Endothelial cell (in vitro differentiated cells): ENCODE measurements at regions not wholly inside any gene's neighbourhood (a gene's known extent, or its start where the extent isn't known, plus 50 kb on each side); places are given as distances from the start of the nearest gene placed in this dataset.
"Not testable (repeated sequence)": the region's sequence is repeated elsewhere in the genome, so short reads cannot be mapped to it uniquely, and the experiment has no call there.

ENCODE experiments used
- DNase-seq: peaks from one replicate; pipeline ENCODE4 v3.0.0; 2021; ENCODE audit warnings: low spot score
- H3K27ac Mint-ChIP-seq: one replicate; pipeline ENCODE4 v1.8.0; 2021; ENCODE audit warnings: mixed read lengths, inconsistent platforms; ENCODE audit not compliant: unreplicated experiment
- H3K27me3 Mint-ChIP-seq: one replicate; pipeline ENCODE4 v1.8.0; 2021; ENCODE audit warnings: mild to moderate bottlenecking, moderate library complexity, mixed read lengths, inconsistent platforms; ENCODE audit not compliant: unreplicated experiment
- H3K36me3 Mint-ChIP-seq: one replicate; pipeline ENCODE4 v1.8.0; 2021; ENCODE audit warnings: mild to moderate bottlenecking, low read depth, mixed read lengths, inconsistent platforms; ENCODE audit not compliant: unreplicated experiment
- H3K4me1 Mint-ChIP-seq: one replicate; pipeline ENCODE4 v1.8.0; 2021; ENCODE audit warnings: mild to moderate bottlenecking, mixed read lengths, inconsistent platforms; ENCODE audit not compliant: unreplicated experiment
- H3K4me3 Mint-ChIP-seq: one replicate; pipeline ENCODE4 v1.8.0; 2021; ENCODE audit warnings: mild to moderate bottlenecking, mixed read lengths, inconsistent platforms; ENCODE audit not compliant: unreplicated experiment
- H3K9me3 Mint-ChIP-seq: one replicate; pipeline ENCODE4 v1.8.0; 2021; ENCODE audit warnings: mixed read lengths, inconsistent platforms; ENCODE audit not compliant: unreplicated experiment
- TF ChIP-seq, protein P1 (sequence below): fragments of 200-600 bp; sonication (generic); IDR thresholded peaks from one replicate; pipeline ENCODE4 v1.5.0; 2021; ENCODE audit warnings: antibody characterized with exemption; ENCODE audit not compliant: unreplicated experiment

DNA sequence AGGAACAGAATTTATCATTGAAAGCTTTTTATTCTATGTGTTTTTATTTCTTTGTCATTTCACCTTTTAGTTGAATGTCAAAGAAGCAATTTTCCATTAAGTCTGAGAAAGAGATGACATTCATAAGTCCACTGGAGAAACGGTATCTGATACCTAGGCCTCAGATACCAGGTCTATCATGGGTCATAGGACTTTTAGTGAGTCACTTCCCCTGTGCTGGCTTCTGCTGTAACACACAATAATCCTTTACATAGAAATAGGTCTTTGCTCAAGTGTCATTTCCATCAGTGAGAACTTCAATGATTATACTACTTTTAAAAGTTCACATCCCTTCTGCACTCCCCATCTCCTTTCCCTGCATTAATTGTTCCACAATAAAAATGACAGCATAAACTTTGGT is 125.5 kb upstream of the ARMCX2 start:
- Mint-ChIP-seq H3K9me3 (no peaks in the 10 kb centered on the region), H3K4me1 (no peaks in the 10 kb centered on the region), H3K27ac (no peak overlapping the region), H3K36me3 (no peaks in the 10 kb centered on the region), H3K4me3 (no peak overlapping the region), H3K27me3 (no peaks in the 10 kb centered on the region)
- DNase-seq = no peak
- TF ChIP-seq, protein P1, sequence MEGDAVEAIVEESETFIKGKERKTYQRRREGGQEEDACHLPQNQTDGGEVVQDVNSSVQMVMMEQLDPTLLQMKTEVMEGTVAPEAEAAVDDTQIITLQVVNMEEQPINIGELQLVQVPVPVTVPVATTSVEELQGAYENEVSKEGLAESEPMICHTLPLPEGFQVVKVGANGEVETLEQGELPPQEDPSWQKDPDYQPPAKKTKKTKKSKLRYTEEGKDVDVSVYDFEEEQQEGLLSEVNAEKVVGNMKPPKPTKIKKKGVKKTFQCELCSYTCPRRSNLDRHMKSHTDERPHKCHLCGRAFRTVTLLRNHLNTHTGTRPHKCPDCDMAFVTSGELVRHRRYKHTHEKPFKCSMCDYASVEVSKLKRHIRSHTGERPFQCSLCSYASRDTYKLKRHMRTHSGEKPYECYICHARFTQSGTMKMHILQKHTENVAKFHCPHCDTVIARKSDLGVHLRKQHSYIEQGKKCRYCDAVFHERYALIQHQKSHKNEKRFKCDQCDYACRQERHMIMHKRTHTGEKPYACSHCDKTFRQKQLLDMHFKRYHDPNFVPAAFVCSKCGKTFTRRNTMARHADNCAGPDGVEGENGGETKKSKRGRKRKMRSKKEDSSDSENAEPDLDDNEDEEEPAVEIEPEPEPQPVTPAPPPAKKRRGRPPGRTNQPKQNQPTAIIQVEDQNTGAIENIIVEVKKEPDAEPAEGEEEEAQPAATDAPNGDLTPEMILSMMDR = no peak

DNA sequence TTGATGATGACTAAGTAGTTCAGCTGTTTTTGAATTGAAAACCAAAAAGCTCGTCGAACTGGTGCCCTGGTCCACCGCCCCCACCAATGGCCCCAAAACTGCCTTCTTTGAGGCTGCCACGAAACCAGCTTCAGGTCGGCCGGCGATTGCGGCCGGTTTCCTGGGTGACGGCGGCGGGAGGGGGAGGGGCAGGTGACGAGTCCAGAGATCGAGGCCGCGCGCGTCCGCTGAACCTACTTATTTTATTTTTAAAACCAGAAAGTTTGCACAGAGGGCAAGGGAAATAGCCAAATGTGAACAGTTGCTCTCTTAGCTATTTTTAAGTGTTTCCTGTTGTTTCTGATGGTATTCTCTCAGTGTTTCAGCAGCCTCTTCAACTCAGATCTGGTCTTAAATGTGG is 120.8 kb upstream of the ARMCX2 start:
- not testable (repeated sequence) for H3K27me3 Mint-ChIP-seq, H3K36me3 Mint-ChIP-seq, DNase-seq, H3K4me3 Mint-ChIP-seq, H3K9me3 Mint-ChIP-seq, H3K27ac Mint-ChIP-seq, H3K4me1 Mint-ChIP-seq

DNA sequence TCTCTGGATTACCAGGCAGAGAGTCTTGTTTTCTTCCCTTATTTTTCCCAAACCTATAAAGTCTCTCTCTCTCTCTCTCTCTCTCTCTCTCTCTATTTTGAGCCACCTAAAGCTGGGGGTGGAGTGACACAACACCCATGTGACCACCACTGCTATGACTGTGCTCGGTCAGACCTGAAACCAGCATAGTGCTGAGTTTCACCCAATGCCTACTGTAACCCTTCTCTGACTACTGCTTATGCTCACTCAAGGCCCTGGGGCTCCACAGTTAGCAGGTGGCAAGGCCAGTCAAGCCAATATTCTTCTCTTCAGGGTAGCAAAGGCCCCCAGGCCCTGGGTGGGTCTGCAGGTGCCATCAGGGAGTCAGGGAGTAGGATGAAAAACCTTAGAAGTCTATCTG is 114.7 kb upstream of the ARMCX2 start:
- Mint-ChIP-seq H3K4me1 (no peaks in the 10 kb centered on the region), H3K9me3 (no peaks in the 10 kb centered on the region), H3K36me3 (no peaks in the 10 kb centered on the region), H3K4me3 (no peak overlapping the region), H3K27me3 (no peaks in the 10 kb centered on the region), H3K27ac (no peak overlapping the region)
- DNase-seq = no peak
- TF ChIP-seq, protein P1 = no peak

DNA sequence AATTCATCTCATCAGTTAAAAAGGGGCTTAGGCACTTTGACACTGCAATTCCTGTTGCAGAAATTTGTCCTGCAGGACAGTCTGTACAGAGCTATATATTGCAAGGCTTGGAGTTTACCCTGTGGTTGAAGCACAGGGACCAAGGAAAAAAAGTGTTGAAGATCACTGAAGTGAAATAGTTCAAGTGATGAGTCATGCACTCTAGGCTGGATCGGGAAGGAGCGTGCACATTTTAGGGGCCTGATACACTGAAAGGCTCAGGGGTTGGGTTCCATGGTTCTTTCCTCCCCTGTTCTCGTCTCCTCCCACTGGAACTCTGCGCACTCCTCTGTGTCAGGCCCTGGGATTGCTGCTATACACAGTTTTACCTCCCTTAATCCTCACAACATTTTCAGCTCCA is 104.9 kb upstream of the ARMCX2 start:
- no peaks in the 10 kb centered on the region for H3K9me3 Mint-ChIP-seq
- no peak overlapping the region for H3K4me3 Mint-ChIP-seq
- peaks cover 4% of the 10 kb centered on the region for H3K4me1 Mint-ChIP-seq
- H3K27me3 Mint-ChIP-seq = no peaks in the 10 kb centered on the region
- H3K36me3 Mint-ChIP-seq = no peaks in the 10 kb centered on the region
- DNase-seq = no peak
- no peak overlapping the region for H3K27ac Mint-ChIP-seq
- TF ChIP-seq, protein P1 = no peak

DNA sequence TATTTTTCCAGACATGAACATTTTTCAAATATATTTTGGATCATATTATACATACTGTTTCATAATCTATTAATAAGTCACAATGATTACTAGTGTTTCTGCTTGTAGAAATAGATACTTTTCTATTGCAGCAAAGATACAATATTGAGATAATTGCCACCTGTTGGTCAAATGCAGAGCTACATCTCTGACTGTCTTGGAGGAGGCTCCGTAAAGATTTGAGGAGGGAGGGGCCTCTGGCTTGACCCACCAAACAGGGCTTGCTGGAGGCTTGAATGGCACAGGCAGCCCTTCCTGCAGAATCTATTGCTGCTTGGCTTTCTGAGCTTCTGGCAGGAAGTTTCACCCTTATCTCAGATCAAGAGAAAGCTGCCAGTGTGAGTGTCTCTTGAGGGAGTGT is 99.3 kb upstream of the ARMCX2 start:
- peak overlapping the region; percentile 8 for H3K27ac Mint-ChIP-seq
- no peaks in the 10 kb centered on the region for H3K27me3 Mint-ChIP-seq
- no peaks in the 10 kb centered on the region for H3K9me3 Mint-ChIP-seq
- TF ChIP-seq, protein P1 = peak; percentile 53
- peaks cover 9% of the 10 kb centered on the region for H3K4me1 Mint-ChIP-seq
- H3K36me3 Mint-ChIP-seq = no peaks in the 10 kb centered on the region
- DNase-seq = peak; percentile 45
- no peak overlapping the region for H3K4me3 Mint-ChIP-seq

DNA sequence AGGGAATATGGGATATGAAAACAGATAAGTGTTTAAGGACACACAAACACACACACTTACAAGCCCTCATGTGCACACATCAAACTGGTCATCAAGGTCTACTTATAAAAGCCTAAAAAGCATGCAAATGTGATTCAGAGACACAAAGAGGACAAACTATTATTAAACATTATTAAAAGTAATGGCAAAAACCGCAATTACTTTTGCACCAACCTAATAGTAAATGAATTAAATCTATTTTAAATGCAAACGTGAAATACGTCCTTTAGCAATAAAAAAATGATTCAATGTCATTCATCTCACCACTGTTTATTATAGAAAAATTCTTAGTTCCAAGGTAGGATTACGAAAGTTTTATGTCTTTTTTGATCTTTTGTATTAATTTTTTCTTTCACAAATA is 91.1 kb upstream of the ARMCX2 start:
- H3K27ac Mint-ChIP-seq = no peak overlapping the region
- H3K36me3 Mint-ChIP-seq = no peaks in the 10 kb centered on the region
- H3K4me1 Mint-ChIP-seq = peaks cover 12% of the 10 kb centered on the region
- no peaks in the 10 kb centered on the region for H3K27me3 Mint-ChIP-seq
- no peak for DNase-seq
- no peaks in the 10 kb centered on the region for H3K9me3 Mint-ChIP-seq
- no peak overlapping the region for H3K4me3 Mint-ChIP-seq
- TF ChIP-seq, protein P1 = no peak
